ENCODE measurements at regions not wholly inside any gene's neighbourhood (a gene's known extent, or its start where the extent isn't known, plus 50 kb on each side); places are given as distances from the start of the nearest gene placed in this dataset.

- H3K36me3 Mint-ChIP-seq (ENCODE audit: low read depth): no peaks in the 10 kb centered on the region
- TF ChIP-seq, protein P1, sequence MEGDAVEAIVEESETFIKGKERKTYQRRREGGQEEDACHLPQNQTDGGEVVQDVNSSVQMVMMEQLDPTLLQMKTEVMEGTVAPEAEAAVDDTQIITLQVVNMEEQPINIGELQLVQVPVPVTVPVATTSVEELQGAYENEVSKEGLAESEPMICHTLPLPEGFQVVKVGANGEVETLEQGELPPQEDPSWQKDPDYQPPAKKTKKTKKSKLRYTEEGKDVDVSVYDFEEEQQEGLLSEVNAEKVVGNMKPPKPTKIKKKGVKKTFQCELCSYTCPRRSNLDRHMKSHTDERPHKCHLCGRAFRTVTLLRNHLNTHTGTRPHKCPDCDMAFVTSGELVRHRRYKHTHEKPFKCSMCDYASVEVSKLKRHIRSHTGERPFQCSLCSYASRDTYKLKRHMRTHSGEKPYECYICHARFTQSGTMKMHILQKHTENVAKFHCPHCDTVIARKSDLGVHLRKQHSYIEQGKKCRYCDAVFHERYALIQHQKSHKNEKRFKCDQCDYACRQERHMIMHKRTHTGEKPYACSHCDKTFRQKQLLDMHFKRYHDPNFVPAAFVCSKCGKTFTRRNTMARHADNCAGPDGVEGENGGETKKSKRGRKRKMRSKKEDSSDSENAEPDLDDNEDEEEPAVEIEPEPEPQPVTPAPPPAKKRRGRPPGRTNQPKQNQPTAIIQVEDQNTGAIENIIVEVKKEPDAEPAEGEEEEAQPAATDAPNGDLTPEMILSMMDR (IDR thresholded peaks at IDR 0.05): no peak
- intact Hi-C loops (cut with micrococcal nuclease): no loop called here
- ChIA-PET POLR2A (no interaction called here), CTCF (no interaction called here)
- ATAC-seq: no peak
- no peak for DNase-seq
- no peaks in the 10 kb centered on the region for H3K4me1 Mint-ChIP-seq (ENCODE audit: low read depth)
- H3K27me3 Mint-ChIP-seq: no peaks in the 10 kb centered on the region
- no peak overlapping the region for H3K4me3 Mint-ChIP-seq
- H3K9me3 Mint-ChIP-seq: peaks cover 6% of the 10 kb centered on the region
- H3K27ac Mint-ChIP-seq: no peak overlapping the region
Measured at GRCh38 chr5:164735334-164735733, 1229.9 kb downstream of the MAT2B start.

DNA sequence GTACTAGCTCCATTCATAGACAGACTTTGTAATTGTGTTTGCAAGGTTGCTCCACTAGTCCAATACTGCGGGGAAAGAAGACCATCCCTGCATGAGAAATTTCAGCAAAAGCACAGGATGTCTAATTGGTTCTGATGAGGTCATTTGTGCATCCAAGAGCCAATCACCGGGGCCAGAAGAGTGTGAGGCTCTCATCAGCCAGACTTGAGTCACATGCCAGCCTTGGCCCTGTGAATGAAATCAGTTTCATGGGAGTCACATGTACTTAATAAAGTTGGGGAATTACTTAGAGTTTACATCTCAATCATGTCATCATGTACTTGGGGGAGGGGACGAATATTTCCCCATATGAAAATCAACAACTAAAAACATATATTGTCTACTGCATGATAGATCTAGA lies 1236.0 kb downstream of the MAT2B start:
- H3K9me3 Mint-ChIP-seq: peaks cover 3% of the 10 kb centered on the region
- H3K4me1 Mint-ChIP-seq (ENCODE audit: low read depth): peaks cover 3% of the 10 kb centered on the region
- no peak overlapping the region for H3K27ac Mint-ChIP-seq
- ChIA-PET CTCF (no interaction called here), POLR2A (no interaction called here)
- ATAC-seq (no peak), DNase-seq (peak; percentile 1)
- TF ChIP-seq, protein P1 (IDR thresholded peaks at IDR 0.05): no peak
- H3K36me3 Mint-ChIP-seq (ENCODE audit: low read depth): no peaks in the 10 kb centered on the region
- no peak overlapping the region for H3K4me3 Mint-ChIP-seq
- intact Hi-C loops (cut with micrococcal nuclease): no loop called here
- H3K27me3 Mint-ChIP-seq: no peaks in the 10 kb centered on the region

DNA sequence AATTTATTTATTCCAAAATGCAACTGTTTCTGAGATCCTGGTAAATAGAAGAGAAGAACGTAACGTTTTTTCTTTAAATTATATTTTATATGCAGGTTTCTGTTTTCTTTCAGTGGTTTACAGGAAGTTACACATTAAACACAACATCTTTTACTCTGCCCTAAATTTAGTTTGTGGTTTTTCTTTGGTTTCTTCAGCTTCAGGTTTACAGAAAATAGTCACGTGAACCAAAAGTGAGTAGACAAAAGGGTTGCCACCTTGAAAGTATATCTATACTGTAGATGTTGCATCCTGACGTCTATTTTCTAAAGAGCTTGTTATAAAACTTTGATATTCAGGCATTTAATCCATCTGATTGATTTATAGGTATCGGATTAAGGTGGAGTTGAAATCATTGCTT lies 1236.6 kb downstream of the MAT2B start:
- H3K36me3 Mint-ChIP-seq (ENCODE audit: low read depth): no peaks in the 10 kb centered on the region

GRCh38 chr5:164746723-164747122 lies 1241.3 kb downstream of the MAT2B start:
- Mint-ChIP-seq H3K4me3 (no peak overlapping the region), H3K9me3 (no peaks in the 10 kb centered on the region), H3K27ac (no peak overlapping the region), H3K4me1 (ENCODE audit: low read depth) (peaks cover 3% of the 10 kb centered on the region), H3K27me3 (no peaks in the 10 kb centered on the region), H3K36me3 (ENCODE audit: low read depth) (no peaks in the 10 kb centered on the region)
- TF ChIP-seq, protein P1 (IDR thresholded peaks at IDR 0.05): no peak
- DNase-seq (no peak), ATAC-seq (no peak)
- intact Hi-C loops (cut with micrococcal nuclease): no loop called here
- CTCF ChIA-PET: no interaction called here
- POLR2A ChIA-PET: no interaction called here

More for the DNA sequence above, 1236.6 kb downstream of the MAT2B start:
- ATAC-seq (no peak), DNase-seq (no peak)
- ChIA-PET CTCF (no interaction called here), POLR2A (no interaction called here)
- Mint-ChIP-seq H3K4me3 (no peak overlapping the region), H3K4me1 (ENCODE audit: low read depth) (peaks cover 3% of the 10 kb centered on the region), H3K27ac (no peak overlapping the region), H3K27me3 (no peaks in the 10 kb centered on the region), H3K9me3 (peaks cover 2% of the 10 kb centered on the region)
- intact Hi-C loops (cut with micrococcal nuclease): no loop called here
- TF ChIP-seq, protein P1 (IDR thresholded peaks at IDR 0.05): no peak

GRCh38 chr5:164747371-164747770 lies 1242.0 kb downstream of the MAT2B start:
- Mint-ChIP-seq H3K4me3 (no peak overlapping the region), H3K36me3 (ENCODE audit: low read depth) (no peaks in the 10 kb centered on the region), H3K9me3 (no peaks in the 10 kb centered on the region), H3K27ac (no peak overlapping the region), H3K27me3 (no peaks in the 10 kb centered on the region), H3K4me1 (ENCODE audit: low read depth) (no peaks in the 10 kb centered on the region)
- POLR2A ChIA-PET: no interaction called here
- CTCF ChIA-PET: no interaction called here
- DNase-seq (no peak), ATAC-seq (no peak)
- intact Hi-C loops (cut with micrococcal nuclease): no loop called here
- TF ChIP-seq, protein P1 (IDR thresholded peaks at IDR 0.05): no peak

Data from activated CD8-positive, alpha-beta T cell treated with anti-CD3 and anti-CD28 coated beads for 36 hours (primary cell).